Hematopoietic multipotent progenitor cell treated with erythropoietin and hydrocortisone succinate and interleukin-3 and kit ligand, for 17 days (in vitro differentiated cells): ENCODE measurements at regions not wholly inside any gene's neighbourhood (a gene's known extent, or its start where the extent isn't known, plus 50 kb on each side); places are given as distances from the start of the nearest gene placed in this dataset.
"Not testable (repeated sequence)": the region's sequence is repeated elsewhere in the genome, so short reads cannot be mapped to it uniquely, and the experiment has no call there.

Experiments used
- DNase-seq: peaks from one replicate; pipeline ENCODE4 v3.0.0-alpha.2; 2015; ENCODE audit warnings: low spot score

- DNase-seq = no peak
Measured at GRCh38 chr9:31336841-31337240, 1047.6 kb upstream of the ACO1 start.

DNA sequence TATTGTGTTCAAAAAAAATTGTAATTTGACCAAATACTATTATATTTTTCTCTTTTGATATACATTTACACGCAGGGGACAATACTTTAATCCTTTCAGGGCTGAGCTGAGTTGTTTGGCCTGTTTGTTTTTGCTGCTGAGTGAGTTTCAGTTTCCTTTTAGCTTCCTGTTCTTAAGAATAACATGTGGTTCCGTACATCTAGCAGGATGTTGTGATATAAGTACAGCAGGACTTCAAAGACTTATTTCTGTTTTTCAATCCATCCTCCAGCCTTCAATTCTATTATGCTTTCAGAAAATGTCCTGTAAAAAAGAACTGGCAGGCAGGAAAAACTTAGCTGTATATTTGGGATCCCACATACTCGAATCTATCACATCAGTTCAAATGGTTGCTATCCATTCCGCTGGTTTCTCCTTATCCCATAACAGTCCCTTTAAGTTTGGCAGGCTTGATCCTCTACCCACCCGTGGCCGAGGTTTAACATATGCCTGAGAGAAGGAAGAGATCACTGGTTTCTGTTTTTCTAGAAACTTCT is 1037.3 kb upstream of the ACO1 start:
- no peak for DNase-seq

- DNase-seq = no peak
Measured at GRCh38 chr9:31355159-31355882, 1029.1 kb upstream of the ACO1 start.

- DNase-seq = no peak
Measured at GRCh38 chr9:31355965-31356364, 1028.5 kb upstream of the ACO1 start.

DNA sequence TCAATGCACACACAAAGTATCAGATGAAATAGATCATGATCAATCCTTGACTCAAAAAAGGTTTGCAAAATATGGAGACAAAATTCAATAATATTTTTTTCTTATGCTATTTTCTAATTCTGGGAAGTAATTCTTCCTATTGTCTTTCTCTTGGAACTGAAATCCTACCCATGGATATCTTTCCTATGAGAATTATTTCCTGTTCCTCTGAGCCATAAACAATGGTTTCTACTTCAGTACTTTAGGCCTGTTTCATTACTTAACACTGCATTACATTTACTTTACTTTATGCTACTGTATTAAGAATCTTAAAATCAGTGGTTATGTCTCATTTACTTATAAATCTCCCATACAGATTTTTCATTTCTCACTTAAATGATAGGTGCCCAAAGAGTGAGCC is 1025.4 kb upstream of the ACO1 start:
- no peak for DNase-seq

- no peak for DNase-seq
Measured at GRCh38 chr9:31364171-31364570, 1020.3 kb upstream of the ACO1 start.

DNA sequence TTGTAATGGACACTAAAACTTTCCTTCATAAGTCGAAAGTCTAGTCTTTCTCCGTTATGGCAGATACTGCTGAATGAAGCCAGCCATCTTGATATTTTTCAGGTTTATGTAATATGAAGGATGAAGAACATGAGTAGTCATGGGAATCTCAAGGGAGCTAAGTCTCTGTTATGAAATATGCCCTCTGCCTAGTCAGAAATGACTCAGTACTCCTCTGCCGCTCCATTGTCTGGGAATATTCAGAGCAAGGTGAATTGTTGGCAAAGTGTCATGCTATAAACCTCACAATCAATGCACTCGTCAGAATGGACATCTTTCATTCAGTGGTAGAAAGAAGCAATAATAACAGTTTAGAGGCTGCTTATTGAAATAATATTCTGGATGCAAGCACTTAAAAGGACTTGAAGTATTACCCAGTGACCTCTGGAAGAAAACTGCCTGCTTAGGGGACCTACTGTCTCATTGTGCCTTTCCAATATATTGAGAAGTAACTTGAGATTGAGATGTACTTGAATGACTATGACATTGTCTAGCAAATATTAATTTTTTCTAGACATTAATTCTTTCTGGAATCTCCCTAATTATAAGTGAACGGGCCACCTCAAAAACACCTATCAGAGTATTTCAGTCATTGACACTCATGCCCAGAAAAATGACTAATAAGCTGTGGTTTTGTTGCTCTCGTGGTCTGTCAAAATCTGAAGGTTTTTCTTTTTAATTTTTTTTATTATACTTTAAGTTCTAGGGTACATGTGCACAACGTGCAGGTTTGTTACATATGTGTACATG is 1011.5 kb upstream of the ACO1 start:
- no peak for DNase-seq

GRCh38 chr9:31377358-31377757 is 1007.1 kb upstream of the ACO1 start:
- DNase-seq = no peak

GRCh38 chr9:31388660-31389059 is 995.8 kb upstream of the ACO1 start:
- no peak for DNase-seq

DNA sequence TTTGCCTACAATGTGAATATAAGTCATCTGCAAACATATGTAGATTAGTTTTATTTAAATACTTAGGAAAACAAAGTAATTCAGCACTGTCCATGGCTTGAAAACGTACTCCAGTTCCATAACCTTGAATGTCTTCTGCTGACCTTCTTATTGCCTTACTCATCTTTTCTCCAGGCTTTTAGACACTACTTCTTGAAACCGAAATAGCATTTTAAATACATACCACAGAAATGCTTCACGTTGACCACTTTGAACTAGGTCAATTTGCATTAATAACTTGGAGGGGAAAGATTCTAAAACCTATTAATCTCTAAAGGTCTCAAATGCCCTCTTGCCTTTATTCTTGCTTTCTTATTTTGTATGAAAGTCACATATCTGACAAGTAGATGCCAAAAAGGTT is 995.4 kb upstream of the ACO1 start:
- DNase-seq = no peak

GRCh38 chr9:31390403-31391025 is 993.9 kb upstream of the ACO1 start:
- no peak for DNase-seq

DNA sequence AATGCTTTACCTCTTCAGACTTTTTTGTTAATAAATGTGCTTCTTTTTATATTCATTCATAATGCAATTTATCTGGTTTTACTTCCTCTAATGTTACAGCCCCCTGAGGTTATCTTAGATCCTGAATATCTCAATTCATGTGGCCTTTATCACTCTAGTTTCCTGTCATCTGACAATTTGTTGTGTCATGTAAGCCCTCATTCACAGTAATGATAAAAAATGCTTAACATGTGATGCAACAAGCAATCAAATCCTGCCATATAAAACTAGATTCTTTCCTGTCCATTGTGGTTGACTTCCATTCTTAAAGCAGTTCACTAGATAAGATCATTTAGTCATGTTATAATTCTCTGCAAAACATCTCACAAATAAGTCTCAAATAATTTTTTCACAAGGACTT is 991.2 kb upstream of the ACO1 start:
- no peak for DNase-seq

DNA sequence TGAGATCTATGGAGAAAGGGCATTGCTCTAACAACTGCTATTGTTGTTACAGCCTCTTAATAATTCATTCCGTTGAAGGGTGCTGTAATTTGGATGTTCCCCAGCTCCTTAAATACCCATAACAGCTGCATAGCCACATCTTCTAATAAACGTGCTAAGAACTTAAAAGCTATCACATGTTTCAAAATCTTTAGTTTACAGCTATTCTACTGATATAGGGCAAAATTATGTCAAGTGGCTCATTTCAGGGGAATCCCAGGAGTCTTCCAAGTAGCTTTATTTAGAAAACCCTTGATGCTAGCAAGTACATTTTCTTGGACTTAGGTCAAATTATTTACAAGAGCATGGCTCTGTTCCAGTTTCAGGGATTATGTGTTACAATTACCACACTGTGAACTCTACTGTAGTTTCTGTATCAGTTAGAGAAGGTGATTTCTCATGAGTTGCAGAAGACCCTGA is 990.4 kb upstream of the ACO1 start:
- no peak for DNase-seq

- DNase-seq = no peak
Measured at GRCh38 chr9:31412081-31412480, 972.4 kb upstream of the ACO1 start.

- no peak for DNase-seq
Measured at GRCh38 chr9:31415164-31415563, 969.3 kb upstream of the ACO1 start.

GRCh38 chr9:31418419-31418818 is 966.0 kb upstream of the ACO1 start:
- no peak for DNase-seq

DNA sequence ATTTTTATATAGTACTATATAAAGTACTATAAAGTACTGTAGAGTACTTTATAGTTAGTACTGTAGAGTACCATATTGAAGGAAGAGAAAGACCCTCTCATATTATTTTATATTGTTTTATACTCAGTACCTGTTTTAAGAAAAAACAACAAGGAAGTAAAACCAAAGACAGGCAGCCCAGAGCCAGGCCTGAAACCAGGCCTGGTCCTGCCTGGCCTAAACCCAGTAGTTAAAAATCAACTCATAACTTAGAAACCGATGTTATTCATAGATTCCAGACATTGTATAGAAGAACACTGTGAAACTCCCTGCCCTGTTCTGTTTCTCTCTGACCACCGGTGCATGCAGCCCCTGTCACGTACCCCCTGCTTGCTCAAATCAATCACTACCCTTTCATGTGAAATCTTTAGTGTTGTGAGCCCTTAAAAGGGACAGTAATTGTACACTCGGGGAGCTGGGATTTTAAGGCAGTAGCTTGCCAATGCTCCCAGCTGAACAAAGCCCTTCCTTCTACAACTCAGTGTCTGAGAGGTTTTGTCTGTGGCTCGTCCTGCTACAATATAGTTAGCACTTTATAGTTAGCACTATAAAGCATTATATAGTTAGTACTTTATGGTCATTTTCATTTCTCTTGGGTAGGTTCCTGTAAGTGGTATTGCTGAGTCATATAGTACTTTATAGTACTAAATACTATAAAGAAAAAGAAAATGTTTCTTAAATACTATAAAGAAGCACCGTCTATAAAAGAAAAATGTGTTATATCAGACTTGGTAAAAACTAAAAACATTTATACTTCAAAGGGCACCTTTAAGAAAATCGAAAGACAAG is 940.6 kb upstream of the ACO1 start:
- not testable (repeated sequence) for DNase-seq

DNA sequence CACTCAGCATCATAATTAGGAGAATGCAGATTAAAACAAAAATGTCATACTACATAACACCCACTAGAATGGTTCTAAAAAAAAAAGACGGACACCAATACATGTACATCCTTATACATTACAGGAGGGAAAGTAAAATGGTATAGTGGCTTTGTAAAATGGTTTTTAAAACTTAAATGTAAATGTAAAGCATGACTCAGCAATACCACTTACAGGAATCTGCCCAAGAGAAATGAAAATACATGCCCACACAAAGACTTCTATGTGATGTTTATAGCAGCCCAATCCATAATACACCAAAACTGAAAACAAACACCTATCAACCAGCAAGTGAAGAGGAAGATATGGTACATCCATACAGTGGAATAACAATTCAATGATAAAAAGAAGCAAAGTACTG is 939.1 kb upstream of the ACO1 start:
- DNase-seq = no peak

- DNase-seq = no peak
Measured at GRCh38 chr9:31445960-31446359, 938.5 kb upstream of the ACO1 start.

- no peak for DNase-seq
Measured at GRCh38 chr9:31467075-31467474, 917.4 kb upstream of the ACO1 start.

DNA sequence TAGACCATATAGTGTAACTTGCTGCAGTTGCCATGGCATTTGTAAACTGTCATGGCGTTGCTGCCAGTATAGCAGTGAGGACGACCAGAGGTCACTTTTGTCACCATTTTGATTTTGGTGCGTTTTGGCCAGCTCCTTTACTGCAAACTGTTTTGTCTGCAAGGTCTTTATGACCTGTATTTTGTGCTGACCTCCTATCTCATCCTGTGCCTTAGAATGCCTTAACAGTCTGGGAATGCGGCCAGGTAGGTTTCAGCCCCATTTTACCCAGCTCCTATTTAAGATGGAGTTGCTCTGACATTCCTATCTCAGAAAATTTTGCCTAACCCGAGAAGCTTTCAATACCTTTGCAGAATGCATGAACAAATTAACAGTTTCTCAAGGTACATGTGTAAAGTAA is 914.4 kb upstream of the ACO1 start:
- no peak for DNase-seq

DNA sequence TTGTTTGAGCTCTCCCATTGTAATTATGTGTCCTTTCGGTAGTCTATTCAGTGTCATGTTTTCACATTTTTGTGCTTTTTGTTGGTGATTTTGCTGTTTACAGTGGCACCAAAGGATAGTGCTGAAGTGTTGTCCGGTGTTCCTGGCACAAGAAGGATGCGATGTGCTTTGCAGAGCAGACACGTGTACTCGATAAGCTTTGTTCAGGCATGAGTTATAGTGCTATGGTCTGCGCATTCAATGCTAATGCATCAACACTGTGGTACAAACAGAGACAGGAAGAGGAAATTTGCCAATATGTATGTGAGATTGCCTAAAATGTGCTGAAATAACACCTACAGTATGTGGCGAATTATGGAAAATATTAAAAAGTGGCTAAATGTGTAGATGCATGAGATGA is 913.4 kb upstream of the ACO1 start:
- DNase-seq = no peak
